GM23338 (cell line): ENCODE measurements at regions not wholly inside any gene's neighbourhood (a gene's known extent, or its start where the extent isn't known, plus 50 kb on each side); places are given as distances from the start of the nearest gene placed in this dataset.

ENCODE experiments used
- ATAC-seq: fragments of 200-7000 bp; cut with Tn5 transposase; 3 replicates; pipeline ENCODE4 v1.9.1; 2020
- DNase-seq: peaks from one replicate; pipeline ENCODE4 v3.0.0-alpha.2; 2015; ENCODE audit warnings: low spot score
- H2AFZ ChIP-seq: fragments of 200-600 bp; sonication (generic); 2 replicates; pipeline ENCODE4 v1.8.0; 2016; ENCODE audit warnings: antibody characterized with exemption, mild to moderate bottlenecking, moderate library complexity
- H3F3A ChIP-seq: fragments of 200-600 bp; sonication (generic); replicated peaks from 2 replicates; pipeline ENCODE4 v1.8.0; 2017; ENCODE audit warnings: antibody characterized with exemption, mixed run types, low read depth
- H3K27ac ChIP-seq: fragments of 200-600 bp; sonication (generic); 2 replicates; pipeline ENCODE4 v1.6.1; 2016; ENCODE audit warnings: low read depth
- H3K27me3 ChIP-seq: fragments of 200-600 bp; sonication (generic); 2 replicates; pipeline ENCODE4 v1.8.0; 2016; ENCODE audit warnings: mild to moderate bottlenecking, mixed run types, moderate library complexity; ENCODE audit not compliant: insufficient read depth
- H3K36me3 ChIP-seq: fragments of 200-600 bp; sonication (generic); 2 replicates; pipeline ENCODE4 v1.8.0; 2016; ENCODE audit warnings: mild to moderate bottlenecking; ENCODE audit not compliant: insufficient read depth
- H3K4me1 ChIP-seq: fragments of 200-600 bp; sonication (generic); 2 replicates; pipeline ENCODE4 v1.8.0; 2016; ENCODE audit warnings: mild to moderate bottlenecking, moderate library complexity; ENCODE audit not compliant: insufficient read depth
- H3K4me2 ChIP-seq: fragments of 200-600 bp; sonication (generic); 2 replicates; pipeline ENCODE4 v1.7.1; 2017; ENCODE audit warnings: mixed run types
- H3K4me3 ChIP-seq: fragments of 200-600 bp; sonication (generic); 2 replicates; pipeline ENCODE4 v1.6.1; 2016; ENCODE audit warnings: mixed run types
- H3K79me2 ChIP-seq: fragments of 200-600 bp; sonication (generic); replicated peaks from 2 replicates; pipeline ENCODE4 v1.8.0; 2017; ENCODE audit warnings: mild to moderate bottlenecking; ENCODE audit not compliant: insufficient read depth
- H3K9me2 ChIP-seq: fragments of 200-600 bp; sonication (generic); 2 replicates; pipeline ENCODE4 v1.8.0; 2017; ENCODE audit not compliant: insufficient read depth
- H4K20me1 ChIP-seq: fragments of 200-600 bp; sonication (generic); replicated peaks from 2 replicates; pipeline ENCODE4 v1.8.0; 2017; ENCODE audit warnings: mild to moderate bottlenecking; ENCODE audit not compliant: insufficient read depth
- H3K27ac Mint-ChIP-seq: 2 replicates; pipeline ENCODE4 v1.8.0; 2020; ENCODE audit warnings: inconsistent platforms, mild to moderate bottlenecking, moderate library complexity, mixed read lengths
- H3K27me3 Mint-ChIP-seq: 3 replicates; pipeline ENCODE4 v1.8.0; 2022; ENCODE audit warnings: low read depth, mild to moderate bottlenecking, moderate library complexity, mixed read lengths, inconsistent platforms; ENCODE audit not compliant: insufficient read depth, poor library complexity
- H3K36me3 Mint-ChIP-seq: 3 replicates; pipeline ENCODE4 v1.8.0; 2021; ENCODE audit warnings: low read depth, mild to moderate bottlenecking, inconsistent platforms, moderate library complexity, mixed read lengths
- H3K4me1 Mint-ChIP-seq: 3 replicates; pipeline ENCODE4 v1.8.0; 2020; ENCODE audit warnings: mild to moderate bottlenecking, inconsistent platforms, mixed read lengths
- H3K4me3 Mint-ChIP-seq: 3 replicates; pipeline ENCODE4 v1.8.0; 2021; ENCODE audit warnings: moderate library complexity, mild to moderate bottlenecking, inconsistent platforms, mixed read lengths
- H3K9me3 Mint-ChIP-seq: 3 replicates; pipeline ENCODE4 v1.8.0; 2020; ENCODE audit warnings: moderate library complexity, mild to moderate bottlenecking, inconsistent platforms, mixed read lengths
- CREB1 ChIP-seq: fragments of 250-450 bp; sonication (Bioruptor Pico); IDR thresholded peaks from 2 replicates; pipeline ENCODE4 v1.5.0; 2020; ENCODE audit warnings: low read depth, mild to moderate bottlenecking, moderate library complexity
- EZH2 ChIP-seq: fragments of 200-600 bp; sonication (generic); IDR thresholded peaks from one replicate; pipeline ENCODE4 v1.8.0; 2017; ENCODE audit warnings: antibody characterized with exemption, mild to moderate bottlenecking, low read depth; ENCODE audit not compliant: unreplicated experiment
- EZH2phosphoT487 ChIP-seq: fragments of 200-600 bp; sonication (generic); IDR thresholded peaks from one replicate; pipeline ENCODE4 v1.8.1; 2018; ENCODE audit warnings: antibody characterized with exemption; ENCODE audit not compliant: unreplicated experiment
- JUNB ChIP-seq: IDR thresholded peaks from one replicate; pipeline ENCODE4 v1.6.1; 2016; ENCODE audit warnings: antibody characterized with exemption; ENCODE audit not compliant: unreplicated experiment
- NANOG ChIP-seq: IDR thresholded peaks from 2 replicates; pipeline ENCODE4 v1.6.1; 2016; ENCODE audit warnings: antibody characterized with exemption, borderline replicate concordance
- POLR2AphosphoS5 ChIP-seq: IDR thresholded peaks from 2 replicates; pipeline ENCODE4 v1.6.1; 2016; ENCODE audit warnings: antibody characterized with exemption, low read depth
- REST ChIP-seq: IDR thresholded peaks from one replicate; pipeline ENCODE4 v1.6.1; 2018; ENCODE audit warnings: antibody characterized with exemption; ENCODE audit not compliant: unreplicated experiment
- STAT1 ChIP-seq: IDR thresholded peaks from one replicate; pipeline ENCODE4 v1.6.1; 2016; ENCODE audit warnings: antibody characterized with exemption; ENCODE audit not compliant: unreplicated experiment
- ZNF114 ChIP-seq: fragments of 250-450 bp; sonication (Bioruptor Pico); IDR thresholded peaks from 2 replicates; pipeline ENCODE4 v1.5.0; 2020; ENCODE audit warnings: mild to moderate bottlenecking, moderate library complexity
- ZNF331 ChIP-seq: fragments of 250-450 bp; sonication (Bioruptor Pico); IDR thresholded peaks from 2 replicates; pipeline ENCODE4 v1.5.0; 2020; ENCODE audit warnings: low read depth, mild to moderate bottlenecking, moderate library complexity
- ZNF462 ChIP-seq: fragments of 250-450 bp; sonication (Bioruptor Pico); IDR thresholded peaks from 2 replicates; pipeline ENCODE4 v1.5.0; 2020; ENCODE audit warnings: mild to moderate bottlenecking, moderate library complexity
- TF ChIP-seq, protein P1 (sequence below), 2 experiments: fragments of 200-600 bp in 1 of 2; sonication (generic) in 1 of 2; conservative IDR thresholded peaks; 2 replicates each; pipeline versions ENCODE4 v1.5.1 to v1.6.1; 2016 to 2017; ENCODE audit warnings: antibody characterized with exemption in 2 of 2, low read depth in 2 of 2, mild to moderate bottlenecking in 2 of 2, moderate library complexity in 1 of 2
- TF ChIP-seq, protein P2 (sequence below): IDR thresholded peaks from 2 replicates; pipeline ENCODE4 v1.6.1; 2016; ENCODE audit warnings: antibody characterized with exemption

- TF ChIP-seq REST (no peak), STAT1 (no peak), EZH2 (no peak), ZNF331 (no peak), JUNB (no peak), CREB1 (no peak), ZNF114 (no peak), EZH2phosphoT487 (no peak), POLR2AphosphoS5 (no peak)
- TF ChIP-seq, protein P1, sequence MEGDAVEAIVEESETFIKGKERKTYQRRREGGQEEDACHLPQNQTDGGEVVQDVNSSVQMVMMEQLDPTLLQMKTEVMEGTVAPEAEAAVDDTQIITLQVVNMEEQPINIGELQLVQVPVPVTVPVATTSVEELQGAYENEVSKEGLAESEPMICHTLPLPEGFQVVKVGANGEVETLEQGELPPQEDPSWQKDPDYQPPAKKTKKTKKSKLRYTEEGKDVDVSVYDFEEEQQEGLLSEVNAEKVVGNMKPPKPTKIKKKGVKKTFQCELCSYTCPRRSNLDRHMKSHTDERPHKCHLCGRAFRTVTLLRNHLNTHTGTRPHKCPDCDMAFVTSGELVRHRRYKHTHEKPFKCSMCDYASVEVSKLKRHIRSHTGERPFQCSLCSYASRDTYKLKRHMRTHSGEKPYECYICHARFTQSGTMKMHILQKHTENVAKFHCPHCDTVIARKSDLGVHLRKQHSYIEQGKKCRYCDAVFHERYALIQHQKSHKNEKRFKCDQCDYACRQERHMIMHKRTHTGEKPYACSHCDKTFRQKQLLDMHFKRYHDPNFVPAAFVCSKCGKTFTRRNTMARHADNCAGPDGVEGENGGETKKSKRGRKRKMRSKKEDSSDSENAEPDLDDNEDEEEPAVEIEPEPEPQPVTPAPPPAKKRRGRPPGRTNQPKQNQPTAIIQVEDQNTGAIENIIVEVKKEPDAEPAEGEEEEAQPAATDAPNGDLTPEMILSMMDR (conservative IDR thresholded peaks at IDR 0.05; ENCODE audit: low read depth in 2 of 2): no peak
- TF ChIP-seq, protein P2, sequence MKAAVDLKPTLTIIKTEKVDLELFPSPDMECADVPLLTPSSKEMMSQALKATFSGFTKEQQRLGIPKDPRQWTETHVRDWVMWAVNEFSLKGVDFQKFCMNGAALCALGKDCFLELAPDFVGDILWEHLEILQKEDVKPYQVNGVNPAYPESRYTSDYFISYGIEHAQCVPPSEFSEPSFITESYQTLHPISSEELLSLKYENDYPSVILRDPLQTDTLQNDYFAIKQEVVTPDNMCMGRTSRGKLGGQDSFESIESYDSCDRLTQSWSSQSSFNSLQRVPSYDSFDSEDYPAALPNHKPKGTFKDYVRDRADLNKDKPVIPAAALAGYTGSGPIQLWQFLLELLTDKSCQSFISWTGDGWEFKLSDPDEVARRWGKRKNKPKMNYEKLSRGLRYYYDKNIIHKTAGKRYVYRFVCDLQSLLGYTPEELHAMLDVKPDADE: no peak
Observed at GRCh38 chr12:20260851-20261250, 107.5 kb upstream of the PDE3A start (continued).

DNA sequence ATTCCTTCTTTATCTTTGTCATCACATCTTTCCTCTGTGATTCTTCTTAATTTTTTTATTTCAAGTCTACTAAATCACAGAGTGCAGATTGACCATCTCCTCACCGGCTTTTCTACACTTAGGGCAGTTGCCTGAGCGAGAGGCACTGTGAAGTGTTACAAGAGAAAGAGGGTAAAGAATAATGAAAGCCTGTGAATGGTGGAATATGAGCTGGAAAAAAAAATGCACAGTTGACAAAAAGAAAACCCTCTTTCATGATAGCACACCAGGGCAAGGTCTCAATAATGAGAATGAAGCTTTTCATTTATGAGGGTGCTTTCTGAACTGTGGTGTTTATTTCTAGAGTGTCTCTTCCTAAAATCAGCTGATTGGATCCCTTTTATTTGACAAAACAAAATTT lies 106.2 kb upstream of the PDE3A start:
- ATAC-seq (no peak), DNase-seq (no peak)
- Mint-ChIP-seq H3K36me3 (no peaks in the 10 kb centered on the region), H3K27me3 (peaks cover 4% of the 10 kb centered on the region), H3K4me3 (no peak overlapping the region), H3K9me3 (no peaks in the 10 kb centered on the region; the same call in 2 of the 3 replicates), H3K27ac (no peak overlapping the region), H3K4me1 (peaks cover 27% of the 10 kb centered on the region)
- Histone ChIP-seq H3K27ac (no peak overlapping the region), H3K4me2 (no peak overlapping the region), H2AFZ (no peak overlapping the region), H3K9me2 (no peaks in the 10 kb centered on the region), H3K4me1 (peaks cover 22% of the 10 kb centered on the region), H3K79me2 (no peaks in the 10 kb centered on the region), H3K36me3 (no peaks in the 10 kb centered on the region), H3K27me3 (no peaks in the 10 kb centered on the region), H4K20me1 (no peaks in the 10 kb centered on the region), H3K4me3 (no peak overlapping the region), H3F3A (no peaks in the 10 kb centered on the region)
- TF ChIP-seq, protein P2: no peak
- no peak for TF ChIP-seq NANOG
- no peak for TF ChIP-seq ZNF462
